ENCODE measurements at regions not wholly inside any gene's neighbourhood (a gene's known extent, or its start where the extent isn't known, plus 50 kb on each side); places are given as distances from the start of the nearest gene placed in this dataset.
A peak's percentile ranks its signal among the peaks of the same experiment; 100 is the strongest.

- peak; percentile 43 for DNase-seq (ENCODE audit: low read depth)
These were observed 142.4 kb upstream of the SOX9 start for GRCh38 chr17:71978435-71978834.

- DNase-seq (ENCODE audit: low read depth) = peak; percentile 6
These were observed 140.6 kb upstream of the SOX9 start for GRCh38 chr17:71980171-71980570.

- no peak for DNase-seq (ENCODE audit: low read depth)
These were observed 137.0 kb upstream of the SOX9 start for GRCh38 chr17:71983828-71984227.

- no peak for DNase-seq (ENCODE audit: low read depth)
These were observed 135.4 kb upstream of the SOX9 start for GRCh38 chr17:71985111-71986039.

- DNase-seq (ENCODE audit: low read depth) = no peak
These were observed 133.9 kb upstream of the SOX9 start for GRCh38 chr17:71986886-71987285.

- DNase-seq (ENCODE audit: low read depth) = peak; percentile 52
These were observed 133.2 kb upstream of the SOX9 start for GRCh38 chr17:71987634-71988033.

- no peak for DNase-seq (ENCODE audit: low read depth)
These were observed 131.7 kb upstream of the SOX9 start for GRCh38 chr17:71989117-71989516.

GRCh38 chr17:71993363-71993762, 127.5 kb upstream of the SOX9 start:
- DNase-seq (ENCODE audit: low read depth) = no peak

- DNase-seq (ENCODE audit: low read depth) = no peak
These were observed 125.2 kb upstream of the SOX9 start for GRCh38 chr17:71995590-71995989.

GRCh38 chr17:72004011-72004427, 116.8 kb upstream of the SOX9 start:
- peak; percentile 13 for DNase-seq (ENCODE audit: low read depth)

- DNase-seq (ENCODE audit: low read depth) = peak; percentile 3
These were observed 116.0 kb upstream of the SOX9 start for GRCh38 chr17:72004611-72005331.

GRCh38 chr17:72005332-72006163, 115.3 kb upstream of the SOX9 start:
- DNase-seq (ENCODE audit: low read depth) = no peak

GRCh38 chr17:72008236-72008876, 112.5 kb upstream of the SOX9 start:
- DNase-seq (ENCODE audit: low read depth) = no peak

GRCh38 chr17:72011561-72011960, 109.3 kb upstream of the SOX9 start:
- peak; percentile 18 for DNase-seq (ENCODE audit: low read depth)

GRCh38 chr17:72021417-72022041, 99.3 kb upstream of the SOX9 start:
- DNase-seq (ENCODE audit: low read depth) = no peak

- DNase-seq (ENCODE audit: low read depth) = no peak
These were observed 98.2 kb upstream of the SOX9 start for GRCh38 chr17:72022328-72023275.

GRCh38 chr17:72024457-72024856, 96.4 kb upstream of the SOX9 start:
- DNase-seq (ENCODE audit: low read depth) = no peak

- DNase-seq (ENCODE audit: low read depth) = no peak
These were observed 95.7 kb upstream of the SOX9 start for GRCh38 chr17:72025113-72025512.
